ENCODE measurements at regions not wholly inside any gene's neighbourhood (a gene's known extent, or its start where the extent isn't known, plus 50 kb on each side); places are given as distances from the start of the nearest gene placed in this dataset.

DNA sequence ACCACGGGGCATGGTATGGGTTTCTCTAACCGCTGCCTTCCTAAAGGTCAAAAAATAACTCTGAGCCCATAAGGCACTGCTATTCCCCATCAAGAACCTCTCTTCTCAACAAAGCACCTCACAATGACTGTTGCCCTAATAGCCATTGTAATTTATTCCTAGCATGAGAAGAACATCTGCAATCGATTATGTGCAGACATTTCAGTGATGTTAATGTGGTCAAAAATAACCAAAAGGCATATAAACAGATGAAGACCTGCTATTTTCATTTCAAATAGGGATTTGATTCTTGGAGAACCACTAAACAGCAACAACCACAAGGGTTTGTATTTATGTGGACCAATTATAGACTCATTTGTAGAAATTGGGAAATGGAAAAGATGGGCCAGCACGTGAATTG lies 356.6 kb downstream of the FBXO15 start:
- no peak for DNase-seq (ENCODE audit: low read depth, low spot score)

DNA sequence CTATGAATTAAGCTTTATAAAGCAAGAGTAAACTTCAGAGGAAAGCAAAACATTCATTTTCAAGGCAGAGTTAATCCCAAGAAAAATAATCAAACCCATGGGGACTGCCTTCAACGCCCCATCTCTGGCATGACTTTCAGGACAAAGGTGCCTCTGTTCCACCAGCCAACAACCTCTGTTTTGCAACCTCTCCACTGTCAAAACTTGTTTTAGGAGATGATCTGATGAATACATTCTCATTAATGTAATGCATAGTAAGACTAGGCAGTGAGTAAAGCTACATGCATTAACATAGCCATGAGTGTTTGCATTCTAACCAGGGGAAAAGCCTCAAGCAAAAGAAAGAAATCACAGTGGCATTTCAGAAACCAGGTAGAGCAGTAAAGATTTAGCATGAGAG lies 357.0 kb downstream of the FBXO15 start:
- no peak for DNase-seq (ENCODE audit: low read depth, low spot score)

DNA sequence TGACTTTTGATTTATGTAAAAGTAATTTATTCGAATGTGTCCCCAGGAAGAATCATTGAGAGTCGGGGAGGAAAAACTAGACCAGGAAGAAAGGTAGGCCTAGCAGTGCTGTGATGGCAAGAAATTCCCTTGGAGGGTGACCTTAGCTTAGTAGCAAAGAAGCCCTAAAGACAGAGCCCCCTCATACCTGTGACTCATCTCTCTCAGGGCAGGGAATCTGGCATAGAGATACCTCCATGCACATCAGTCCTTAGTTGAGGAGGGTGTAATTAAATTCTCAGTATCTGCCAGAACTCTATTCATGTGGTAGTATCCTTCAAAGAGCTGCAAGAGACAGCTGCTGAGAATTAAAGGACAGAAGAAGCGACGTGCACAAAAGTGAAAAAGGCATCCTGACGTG lies 360.3 kb downstream of the FBXO15 start:
- DNase-seq (ENCODE audit: low read depth, low spot score): no peak

DNA sequence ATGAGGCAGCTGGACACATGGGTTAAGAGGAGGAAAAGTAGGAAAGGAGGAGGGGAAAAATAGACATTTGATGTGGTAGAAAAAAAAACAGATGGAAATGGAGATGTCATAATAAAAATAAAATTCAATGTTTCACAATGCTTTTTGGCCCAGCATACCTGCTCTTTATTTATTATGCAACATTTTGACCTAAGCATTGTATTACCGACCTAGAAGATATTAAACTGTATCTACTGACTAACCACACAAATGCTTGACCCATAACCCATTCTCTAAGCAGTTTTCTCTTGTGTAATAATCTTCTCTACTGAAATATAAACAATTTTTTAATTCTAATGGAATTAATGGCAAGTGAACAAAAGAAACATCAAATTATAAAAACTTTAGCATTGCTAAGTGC lies 362.3 kb downstream of the FBXO15 start:
- no peak for DNase-seq (ENCODE audit: low read depth, low spot score)

DNA sequence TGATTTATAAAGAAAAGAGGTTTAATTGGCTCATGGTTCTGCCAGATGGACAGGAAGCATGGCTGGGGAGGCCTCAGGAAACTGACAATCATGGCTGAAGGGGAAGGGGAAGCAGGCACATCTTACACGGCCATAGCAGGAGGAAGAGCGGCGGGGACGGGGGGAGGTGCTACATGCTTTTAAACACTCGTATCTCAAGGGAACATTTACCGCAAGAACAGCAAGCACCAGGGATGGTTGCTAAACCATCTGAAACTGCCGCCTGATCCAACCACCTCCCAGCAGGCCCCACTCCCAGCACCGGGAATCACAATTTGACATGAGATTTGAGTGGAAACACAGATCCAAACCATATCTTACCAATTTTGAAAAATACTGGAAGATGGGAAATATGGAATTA lies 362.8 kb downstream of the FBXO15 start:
- no peak for DNase-seq (ENCODE audit: low read depth, low spot score)

DNA sequence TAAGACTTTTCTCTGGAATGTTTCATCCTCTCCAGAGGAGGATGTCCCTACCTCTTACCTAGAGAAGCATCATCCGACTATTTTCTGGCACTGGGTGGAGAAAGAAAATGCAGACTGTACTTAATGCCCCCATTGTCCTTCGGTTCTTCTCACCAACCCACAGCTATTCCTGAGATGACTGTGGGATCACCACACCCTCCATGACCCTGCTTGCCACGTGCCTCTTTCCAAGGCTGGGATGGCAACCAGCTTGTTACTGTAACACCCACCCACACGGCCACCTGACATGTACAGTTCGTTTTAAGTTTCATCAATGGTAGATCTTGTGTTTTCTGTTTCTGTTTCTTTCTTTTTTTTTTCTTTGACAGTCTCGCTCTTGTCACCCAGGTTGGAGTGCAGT lies 365.2 kb downstream of the FBXO15 start:
- DNase-seq (ENCODE audit: low read depth, low spot score): no peak

DNA sequence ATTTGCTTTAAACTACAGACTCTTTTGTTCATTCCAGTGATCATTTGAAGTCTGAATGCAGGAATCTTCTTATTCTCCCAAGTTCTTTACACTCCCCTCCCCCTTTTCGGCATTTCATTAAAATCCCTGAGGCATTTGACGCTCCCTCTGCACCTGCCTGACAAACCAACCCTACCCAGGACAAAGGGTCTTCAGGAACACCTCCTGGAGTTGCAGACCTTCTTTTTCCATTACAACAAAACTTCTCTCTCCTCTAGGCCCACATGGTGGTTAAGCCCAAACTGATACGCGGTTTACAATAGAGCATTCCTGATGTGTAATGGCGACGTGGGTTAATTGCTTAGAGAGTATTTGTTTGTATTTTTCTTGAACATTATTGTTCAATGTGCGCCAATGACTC lies 367.4 kb downstream of the FBXO15 start:
- DNase-seq (ENCODE audit: low read depth, low spot score): no peak

DNA sequence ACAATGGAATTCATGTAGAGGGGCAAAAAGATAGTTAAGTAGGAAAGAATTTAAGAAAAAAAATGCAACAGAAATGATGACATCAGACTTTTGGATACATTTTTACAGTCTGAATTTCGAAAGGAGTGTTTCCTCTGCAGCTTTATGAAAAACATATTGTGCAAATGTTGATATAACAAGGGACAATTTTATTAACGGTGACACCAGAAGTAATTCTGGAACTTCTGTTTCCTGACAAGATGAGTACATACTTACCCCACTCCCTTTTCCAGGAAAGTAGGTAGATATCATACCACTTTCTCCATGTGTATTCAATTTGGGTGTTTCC lies 369.6 kb downstream of the FBXO15 start:
- DNase-seq (ENCODE audit: low read depth, low spot score): no peak

DNA sequence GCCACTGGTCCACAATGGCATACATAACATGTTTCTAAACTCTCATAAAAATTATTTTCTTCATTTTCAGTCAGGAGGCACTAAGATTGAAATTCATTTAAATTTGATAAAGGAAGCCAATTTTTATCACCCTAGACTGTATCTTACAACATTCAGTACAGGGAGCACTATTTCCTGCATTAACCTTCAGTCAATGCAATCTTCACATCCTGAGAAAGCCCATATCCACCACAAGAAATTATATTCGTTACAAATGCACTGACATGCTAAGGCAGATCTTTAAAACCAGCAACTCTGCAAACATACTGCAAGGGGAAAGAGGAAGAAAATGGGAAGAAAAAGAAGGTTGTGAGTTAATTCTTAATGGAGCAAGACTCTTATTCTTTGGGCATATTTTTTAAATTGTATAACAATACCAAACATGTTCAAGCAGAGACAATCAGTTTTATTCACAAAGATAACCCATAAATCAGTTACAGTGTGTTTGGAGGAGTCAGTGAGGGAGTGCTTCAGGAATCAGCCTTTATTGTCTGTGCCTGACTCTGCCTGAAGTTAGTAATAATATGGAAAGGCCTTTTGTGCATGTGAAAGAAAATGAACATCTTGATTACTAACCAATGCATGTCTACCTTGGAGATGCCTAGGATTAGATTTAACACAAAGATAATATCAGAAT lies 370.1 kb downstream of the FBXO15 start:
- no peak for DNase-seq (ENCODE audit: low read depth, low spot score)

DNA sequence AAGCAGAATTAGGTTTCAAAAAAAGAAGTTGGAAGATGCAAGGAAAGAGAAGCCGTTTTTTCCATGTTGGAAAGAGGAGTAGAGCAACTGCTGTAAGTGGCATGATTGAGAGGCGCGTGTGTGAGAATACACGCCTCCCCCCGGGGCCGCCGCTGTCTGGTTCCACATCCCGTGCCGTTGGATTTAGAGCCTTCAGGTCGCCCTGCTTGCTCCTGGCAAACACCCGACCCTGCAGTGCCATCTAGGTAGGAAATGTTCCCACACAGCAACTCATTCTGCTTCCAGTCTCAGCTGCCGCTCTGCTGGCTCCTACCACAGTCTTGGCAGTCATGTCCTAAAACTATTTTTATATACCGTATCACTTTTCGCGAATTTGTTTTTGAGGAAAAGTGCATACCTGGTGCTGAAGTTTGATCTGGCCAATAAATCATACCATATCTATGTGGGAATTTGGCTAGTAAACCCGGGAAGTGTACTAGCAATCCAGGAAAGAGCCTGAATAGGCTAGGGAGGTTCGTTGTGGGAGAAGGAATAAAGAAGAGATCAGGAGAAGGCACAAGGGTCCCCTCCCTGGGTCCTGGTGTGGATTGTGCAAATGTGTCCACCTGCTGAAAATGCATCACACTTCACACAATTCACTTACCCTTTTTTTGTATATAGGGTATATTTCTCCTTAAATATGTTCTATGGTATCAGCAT lies 372.7 kb downstream of the FBXO15 start:
- no peak for DNase-seq (ENCODE audit: low read depth, low spot score)

DNA sequence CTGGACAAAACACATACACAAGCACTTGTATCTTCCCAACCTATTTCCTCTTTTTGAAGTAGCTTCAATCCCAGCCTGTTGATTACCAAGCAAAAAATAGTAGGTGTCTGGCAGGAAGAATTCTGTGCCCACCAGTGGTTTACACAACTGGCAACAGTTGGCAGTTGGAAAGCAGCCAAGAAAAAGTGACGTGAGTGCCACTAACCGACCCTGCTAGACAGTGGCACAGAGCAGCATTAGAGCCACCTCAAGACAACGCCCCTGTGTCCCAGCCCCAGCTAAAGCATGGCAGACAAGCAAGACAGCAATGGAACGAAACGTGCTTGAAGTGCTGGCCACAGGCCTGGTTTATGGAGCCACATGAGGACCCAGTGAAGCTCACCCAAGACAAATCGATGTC lies 379.6 kb downstream of the FBXO15 start:
- no peak for DNase-seq (ENCODE audit: low read depth, low spot score)

DNA sequence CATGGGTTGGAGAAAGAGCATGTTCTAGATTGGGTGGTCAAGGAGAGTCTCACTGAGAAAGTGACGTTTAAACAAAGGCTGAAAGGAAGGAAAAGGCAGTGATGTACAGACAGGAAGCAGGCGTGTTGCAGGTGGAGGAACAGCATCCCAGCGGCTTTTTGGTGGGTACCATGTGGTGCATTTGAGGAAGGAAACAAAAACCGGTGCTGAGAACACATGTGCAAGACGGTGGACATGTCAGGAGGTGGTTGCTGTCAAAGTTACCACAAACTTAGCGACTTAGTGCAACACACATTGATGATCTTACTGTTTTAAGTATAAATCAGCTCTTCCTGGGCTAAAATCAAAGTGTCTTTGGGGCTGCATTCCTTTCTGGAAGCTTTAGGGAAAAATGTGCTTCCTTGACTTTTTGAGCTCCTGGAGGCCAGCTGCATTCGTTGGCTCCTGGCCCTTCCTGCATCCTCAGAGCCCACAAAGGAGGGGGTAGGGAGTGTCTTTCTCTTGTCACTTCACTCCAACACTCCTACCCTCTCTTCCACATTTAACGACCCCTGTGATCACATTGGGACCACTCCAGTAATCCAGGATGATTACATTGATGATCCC lies 380.6 kb downstream of the FBXO15 start:
- no peak for DNase-seq (ENCODE audit: low read depth, low spot score)

DNA sequence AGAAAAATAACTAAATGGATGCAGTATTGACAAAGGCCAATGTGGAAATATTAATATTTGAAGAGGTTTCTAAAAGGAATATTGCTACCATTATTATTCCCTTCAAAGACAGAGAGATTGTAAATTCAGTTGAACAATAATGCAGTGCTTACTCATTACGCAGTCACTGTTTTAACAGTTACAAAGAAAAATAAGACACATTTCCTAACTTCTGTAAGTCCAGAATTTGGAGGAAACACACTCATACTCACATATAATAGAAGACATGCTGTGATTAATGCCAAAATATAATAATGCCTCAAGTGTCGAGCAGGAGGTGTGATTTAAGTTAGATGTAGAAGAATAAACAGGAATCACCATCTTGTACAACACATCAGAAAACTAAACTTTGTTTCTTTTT lies 389.2 kb downstream of the FBXO15 start:
- no peak for DNase-seq (ENCODE audit: low read depth, low spot score)

DNA sequence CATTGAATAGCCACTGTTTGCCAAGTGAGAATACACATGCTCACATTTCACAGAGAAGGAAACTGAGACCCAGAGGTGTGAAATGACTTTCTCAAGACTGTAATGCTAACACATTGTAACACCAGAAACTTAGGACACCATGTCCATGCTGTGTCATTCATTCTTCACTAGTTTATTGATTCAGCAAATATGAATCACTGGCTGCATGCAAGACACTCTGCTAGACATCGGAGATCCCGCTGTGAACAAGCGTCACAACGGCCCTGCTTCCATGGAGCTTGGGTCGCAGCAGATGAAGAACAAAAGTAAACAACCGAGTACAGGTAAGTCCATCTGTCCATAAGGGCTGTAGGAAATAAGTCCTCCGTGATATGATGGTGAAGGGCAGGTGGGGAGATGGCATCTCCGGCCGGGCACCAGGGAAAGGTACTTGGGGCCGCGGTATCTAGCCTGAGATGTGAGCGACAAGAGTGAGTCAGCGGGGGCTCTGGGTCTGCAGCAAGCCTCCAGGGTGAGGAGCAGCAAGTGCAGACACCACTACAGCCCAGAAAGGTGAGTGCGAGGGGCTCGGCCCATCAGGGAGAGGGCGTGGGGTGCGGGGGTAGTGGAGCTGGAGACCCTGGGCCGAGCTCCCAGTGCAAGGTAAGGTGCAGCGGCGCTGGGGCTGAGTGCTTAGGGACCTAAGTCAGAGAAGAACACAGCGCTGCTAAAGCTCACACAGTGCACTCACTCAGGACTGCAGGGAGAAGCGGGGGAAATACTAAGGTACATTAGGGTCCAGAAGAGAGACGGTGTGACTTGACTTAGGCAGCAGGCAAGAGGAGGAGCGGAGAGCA lies 391.2 kb downstream of the FBXO15 start:
- DNase-seq (ENCODE audit: low read depth, low spot score): no peak

DNA sequence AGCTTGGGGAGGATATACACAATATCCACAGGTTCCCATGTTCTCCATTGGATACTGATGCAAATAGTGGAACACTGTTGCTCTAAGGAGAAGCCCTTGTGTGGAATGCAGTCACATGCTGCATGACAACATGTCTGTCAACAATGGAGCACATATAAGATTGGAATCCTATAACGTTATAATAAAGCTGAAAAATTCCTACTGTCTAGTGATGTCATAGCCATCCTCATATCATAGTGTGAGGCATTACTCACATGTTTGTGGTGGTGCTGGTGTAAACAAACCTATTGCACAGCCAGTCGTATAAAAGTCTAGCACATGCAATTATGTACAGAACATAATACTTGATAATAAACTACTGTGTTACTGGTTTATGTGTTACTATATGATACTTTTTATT lies 394.7 kb downstream of the FBXO15 start:
- DNase-seq (ENCODE audit: low read depth, low spot score): no peak

DNA sequence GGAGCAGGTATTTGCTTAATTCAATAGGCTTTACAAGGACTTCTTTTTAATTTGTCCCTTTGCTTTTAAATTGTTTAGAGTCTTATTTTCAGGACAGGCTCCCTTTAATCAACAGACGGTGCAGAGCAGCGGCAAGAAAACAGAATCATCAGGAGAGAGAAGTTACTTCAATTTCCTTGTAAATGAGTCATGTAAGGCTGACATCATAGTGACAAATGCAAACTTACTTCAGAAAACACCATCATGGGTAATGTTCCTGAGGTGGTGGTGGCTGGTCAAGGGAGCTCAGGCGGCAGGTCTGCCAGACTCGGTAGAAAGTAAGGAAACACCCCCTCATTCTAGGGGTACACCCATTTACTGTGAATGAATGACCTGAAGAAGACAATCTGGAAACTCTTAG lies 395.1 kb downstream of the FBXO15 start:
- no peak for DNase-seq (ENCODE audit: low read depth, low spot score)

DNA sequence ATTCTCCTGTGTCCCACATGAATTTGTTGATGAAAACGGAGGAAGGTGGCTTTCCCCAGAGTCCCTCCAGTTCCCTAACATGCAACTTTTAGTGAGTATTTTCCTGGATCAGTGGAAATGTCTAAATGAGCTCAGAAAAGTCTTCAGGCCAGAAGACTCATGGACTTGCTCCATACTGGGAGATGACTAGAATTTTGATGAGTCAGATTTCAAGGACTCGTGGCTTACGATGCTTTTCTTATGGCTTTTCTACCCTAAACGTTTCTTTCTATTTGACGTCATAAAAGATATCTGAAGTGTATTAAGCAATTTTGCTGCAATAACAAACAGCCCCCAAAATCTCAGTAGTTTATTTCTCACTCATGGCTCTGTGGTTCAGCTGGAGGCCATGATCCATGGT lies 397.6 kb downstream of the FBXO15 start:
- no peak for DNase-seq (ENCODE audit: low read depth, low spot score)

DNA sequence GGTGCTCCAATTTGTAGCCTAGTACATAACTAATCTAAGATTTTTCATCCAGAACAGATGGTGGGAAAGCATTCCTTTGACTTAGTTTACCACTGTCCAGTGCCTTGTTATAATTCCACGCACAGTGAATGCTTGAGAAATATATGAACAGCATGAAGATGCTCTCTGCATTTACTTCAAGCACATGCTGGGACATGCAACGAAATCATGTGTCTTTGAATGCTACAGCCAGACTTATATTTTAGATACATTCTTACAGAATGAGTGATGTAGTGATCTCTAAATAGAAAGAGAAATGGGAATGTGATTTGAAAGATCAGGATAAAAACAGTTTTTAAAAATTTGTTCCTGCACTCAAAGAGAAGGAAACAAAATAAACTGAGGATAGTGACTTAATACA lies 398.3 kb downstream of the FBXO15 start:
- no peak for DNase-seq (ENCODE audit: low read depth, low spot score)

DNA sequence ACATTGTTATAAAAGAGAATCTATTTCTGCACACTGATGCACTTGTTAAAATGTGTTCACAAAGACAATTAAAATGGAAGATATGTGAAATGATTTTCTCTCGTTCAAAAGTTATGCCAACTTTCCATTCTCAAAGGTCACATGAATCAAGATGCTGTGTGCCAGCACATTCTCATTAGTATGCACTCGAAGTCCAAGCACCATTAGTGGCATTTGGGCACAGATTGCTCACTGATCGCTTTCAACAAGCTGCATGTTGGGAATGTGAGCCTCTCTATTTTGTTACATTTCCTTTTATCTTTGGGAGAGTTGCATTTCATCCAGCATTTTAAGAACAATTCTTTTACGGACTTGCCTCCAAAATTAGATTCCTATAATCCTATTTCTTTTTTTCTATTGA lies 398.9 kb downstream of the FBXO15 start:
- DNase-seq (ENCODE audit: low read depth, low spot score): no peak

DNA sequence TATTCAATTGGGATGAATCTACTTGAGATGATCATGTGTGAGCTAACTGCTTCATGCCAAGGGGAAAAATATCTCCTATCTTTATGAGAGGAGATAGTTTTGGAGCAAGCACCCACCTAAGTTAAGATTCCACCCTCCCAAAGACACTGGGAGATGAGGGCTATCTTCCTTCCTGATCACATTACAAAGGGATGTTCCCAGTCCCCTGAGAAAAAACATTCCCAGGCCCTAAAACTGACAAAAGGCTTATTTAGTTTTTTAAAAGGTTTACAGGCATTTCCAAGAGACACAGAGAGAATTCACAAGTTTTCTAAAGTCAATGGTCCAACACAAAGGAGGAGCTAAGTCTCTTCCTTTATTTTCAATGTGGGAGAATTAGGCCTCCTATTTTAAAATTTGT lies 401.5 kb downstream of the FBXO15 start:
- no peak for DNase-seq (ENCODE audit: low read depth, low spot score)

DNA sequence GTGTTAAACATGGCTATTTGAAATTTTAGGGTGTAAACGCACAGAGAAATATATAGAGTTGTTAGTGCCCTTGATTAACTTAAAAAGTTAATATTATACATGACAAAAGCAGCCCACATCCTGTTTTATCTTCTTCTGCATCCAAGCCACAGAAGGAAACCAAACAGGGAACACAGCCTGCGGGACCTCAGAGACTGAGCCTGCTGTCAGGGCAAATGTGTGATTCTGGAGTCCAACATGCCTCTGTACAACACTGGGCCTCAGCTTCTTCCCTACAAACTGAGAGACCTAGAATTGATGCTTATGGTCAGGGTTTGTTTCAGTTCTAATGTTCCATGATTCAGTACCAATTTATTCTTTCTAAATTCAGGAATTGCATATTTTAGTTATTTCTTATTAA lies 404.7 kb downstream of the FBXO15 start:
- no peak for DNase-seq (ENCODE audit: low read depth, low spot score)

DNA sequence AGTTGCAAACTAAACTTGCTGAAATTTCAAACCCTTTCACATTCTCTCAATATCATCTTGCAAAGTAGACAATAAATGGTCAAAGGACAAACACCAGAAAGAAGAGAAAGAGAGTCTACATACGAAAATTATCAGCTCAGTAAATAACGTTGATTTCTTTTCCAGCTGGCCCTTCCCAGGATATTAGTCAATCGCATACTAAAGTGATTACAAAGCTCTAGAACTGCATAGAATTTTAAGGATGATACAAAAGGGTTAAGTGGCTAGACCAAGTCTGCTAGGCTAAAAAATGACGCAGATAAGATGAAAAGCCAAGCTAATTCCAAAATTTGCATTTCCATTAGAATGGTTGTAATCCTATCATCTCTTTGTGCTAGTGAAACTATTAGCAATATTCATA lies 405.7 kb downstream of the FBXO15 start:
- DNase-seq (ENCODE audit: low read depth, low spot score): no peak

DNA sequence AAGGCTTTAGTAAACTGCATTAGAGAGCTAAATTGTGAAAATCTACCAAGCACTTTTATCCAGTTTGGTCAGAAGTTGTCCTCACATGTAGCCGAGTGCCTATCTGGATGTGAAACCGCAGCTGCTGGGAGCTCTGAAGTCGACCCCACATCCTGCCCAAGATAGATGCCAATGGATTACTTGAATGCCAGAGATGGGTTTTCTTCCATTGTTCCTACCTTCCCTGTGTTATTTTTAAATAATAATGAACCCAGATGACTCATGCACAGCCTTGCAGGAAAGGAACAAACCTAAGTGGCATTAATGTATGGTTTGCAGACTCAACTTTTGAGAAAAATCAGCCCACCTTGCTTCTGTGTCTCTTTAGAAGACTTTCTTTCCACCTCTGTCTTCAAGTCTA lies 408.5 kb downstream of the FBXO15 start:
- no peak for DNase-seq (ENCODE audit: low read depth, low spot score)

All from activated naive CD8-positive, alpha-beta T cell treated with anti-CD3 and anti-CD28 coated beads, Interleukin-2, amount 50 U/mL, for 16 hours (primary cell).